SU-DHL-6 (cell line): ENCODE measurements at regions not wholly inside any gene's neighbourhood (a gene's known extent, or its start where the extent isn't known, plus 50 kb on each side); places are given as distances from the start of the nearest gene placed in this dataset.

ENCODE experiments used
- H2AFZ ChIP-seq: fragments of 200-600 bp; sonication (generic); 2 replicates; pipeline ENCODE4 v1.6.1; 2014; ENCODE audit warnings: low read depth, mild to moderate bottlenecking, moderate library complexity, mixed read lengths, antibody characterized with exemption, low read length; ENCODE audit not compliant: severe bottlenecking
- H3F3A ChIP-seq: fragments of 200-600 bp; shearing (Covaris generic); 2 replicates; pipeline ENCODE4 v1.6.0; 2016; ENCODE audit warnings: antibody characterized with exemption, mild to moderate bottlenecking; ENCODE audit not compliant: insufficient read depth
- H3K27ac ChIP-seq: fragments of 200-600 bp; sonication (generic); 2 replicates; pipeline ENCODE4 v1.5.1; 2016; ENCODE audit warnings: low read depth, mild to moderate bottlenecking, low read length, moderate library complexity, mixed read lengths
- H3K27me3 ChIP-seq: fragments of 200-600 bp; sonication (generic), shearing (Covaris generic); 2 replicates; pipeline ENCODE4 v1.6.0; 2014; ENCODE audit warnings: mild to moderate bottlenecking, low read length
- H3K36me3 ChIP-seq: fragments of 200-600 bp; sonication (generic); 2 replicates; pipeline ENCODE4 v1.6.1; 2014; ENCODE audit warnings: mild to moderate bottlenecking, low read length, mixed read lengths
- H3K4me2 ChIP-seq: fragments of 300-600, 200-600 bp; shearing (Covaris generic), sonication (generic); 2 replicates; pipeline ENCODE4 v1.6.0; 2014; ENCODE audit warnings: low read length, low read depth, mild to moderate bottlenecking; ENCODE audit not compliant: poor library complexity, severe bottlenecking
- H3K4me3 ChIP-seq: fragments of 200-600 bp; sonication (generic); 2 replicates; pipeline ENCODE4 v1.5.1; 2014; ENCODE audit warnings: antibody characterized with exemption, low read length, mild to moderate bottlenecking, mixed read lengths; ENCODE audit not compliant: insufficient read depth, poor library complexity, severe bottlenecking
- H3K79me2 ChIP-seq: fragments of 200-600 bp; sonication (generic); 2 replicates; pipeline ENCODE4 v1.6.1; 2014; ENCODE audit warnings: mild to moderate bottlenecking, low read length, moderate library complexity; ENCODE audit not compliant: insufficient read depth
- H3K9ac ChIP-seq: fragments of 200-600 bp; sonication (generic); 2 replicates; pipeline ENCODE4 v1.7.0; 2014; ENCODE audit warnings: mild to moderate bottlenecking, low read length
- H3K9me2 ChIP-seq: fragments of 200-600 bp; sonication (generic); replicated peaks from 2 replicates; pipeline ENCODE4 v1.6.1; 2014; ENCODE audit warnings: low read length; ENCODE audit not compliant: insufficient read depth
- H3K9me3 ChIP-seq: fragments of 200-600 bp; sonication (generic); 2 replicates; pipeline ENCODE4 v1.6.1; 2014; ENCODE audit warnings: low read length, mixed read lengths; ENCODE audit not compliant: insufficient read depth
- H4K20me1 ChIP-seq: fragments of 200-600 bp; sonication (generic); 2 replicates; pipeline ENCODE4 v1.6.1; 2014; ENCODE audit warnings: low read depth, mild to moderate bottlenecking, antibody characterized with exemption, low read length, moderate library complexity, mixed read lengths
- EZH2phosphoT487 ChIP-seq: fragments of 200-600 bp; sonication (generic), shearing (Covaris generic); conservative IDR thresholded peaks from 2 replicates; pipeline ENCODE4 v1.6.1; 2018; ENCODE audit warnings: mild to moderate bottlenecking, antibody characterized with exemption, low read length, moderate library complexity, mixed read lengths
- TF ChIP-seq, protein P1 (sequence below): fragments of 200-600 bp; sonication (generic); IDR thresholded peaks from one replicate; pipeline ENCODE4 v1.5.1; 2017; ENCODE audit warnings: antibody characterized with exemption, mild to moderate bottlenecking, low read length, moderate library complexity; ENCODE audit not compliant: insufficient read depth, poor library complexity, severe bottlenecking

DNA sequence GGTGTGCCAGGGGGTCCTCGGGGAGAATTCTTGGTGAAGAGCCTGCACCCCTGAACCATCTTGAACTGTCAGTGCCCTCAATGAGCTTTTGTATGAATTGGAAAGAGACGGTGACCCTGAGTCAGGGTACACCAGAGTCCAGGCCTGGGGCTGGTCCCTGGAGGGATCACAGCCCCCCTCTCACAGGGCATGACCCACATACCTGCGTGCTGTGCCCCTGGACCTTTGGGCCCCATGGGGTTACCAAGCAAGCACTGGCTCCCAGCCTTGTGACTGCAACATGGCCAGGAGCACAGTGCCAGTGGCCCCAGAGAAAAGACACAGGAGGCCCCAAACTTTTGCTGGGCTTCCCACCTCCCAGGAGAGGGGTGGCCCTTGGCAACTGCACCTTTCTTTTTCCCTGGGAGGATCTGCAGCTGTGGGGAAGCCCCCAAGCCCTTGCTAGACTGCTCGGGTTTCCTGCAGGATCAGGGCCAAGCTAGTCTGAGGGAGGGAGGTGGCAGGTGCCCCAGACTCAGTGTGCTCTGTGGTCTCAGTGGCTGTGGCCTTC is 153.5 kb downstream of the ZNF248 start:
- no peak for TF ChIP-seq EZH2phosphoT487
- TF ChIP-seq, protein P1, sequence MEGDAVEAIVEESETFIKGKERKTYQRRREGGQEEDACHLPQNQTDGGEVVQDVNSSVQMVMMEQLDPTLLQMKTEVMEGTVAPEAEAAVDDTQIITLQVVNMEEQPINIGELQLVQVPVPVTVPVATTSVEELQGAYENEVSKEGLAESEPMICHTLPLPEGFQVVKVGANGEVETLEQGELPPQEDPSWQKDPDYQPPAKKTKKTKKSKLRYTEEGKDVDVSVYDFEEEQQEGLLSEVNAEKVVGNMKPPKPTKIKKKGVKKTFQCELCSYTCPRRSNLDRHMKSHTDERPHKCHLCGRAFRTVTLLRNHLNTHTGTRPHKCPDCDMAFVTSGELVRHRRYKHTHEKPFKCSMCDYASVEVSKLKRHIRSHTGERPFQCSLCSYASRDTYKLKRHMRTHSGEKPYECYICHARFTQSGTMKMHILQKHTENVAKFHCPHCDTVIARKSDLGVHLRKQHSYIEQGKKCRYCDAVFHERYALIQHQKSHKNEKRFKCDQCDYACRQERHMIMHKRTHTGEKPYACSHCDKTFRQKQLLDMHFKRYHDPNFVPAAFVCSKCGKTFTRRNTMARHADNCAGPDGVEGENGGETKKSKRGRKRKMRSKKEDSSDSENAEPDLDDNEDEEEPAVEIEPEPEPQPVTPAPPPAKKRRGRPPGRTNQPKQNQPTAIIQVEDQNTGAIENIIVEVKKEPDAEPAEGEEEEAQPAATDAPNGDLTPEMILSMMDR, result no peak
- H3K36me3 ChIP-seq, result no peaks in the 10 kb centered on the region
- no peak overlapping the region for H3K9ac ChIP-seq
- no peak overlapping the region for H3K4me3 ChIP-seq
- no peaks in the 10 kb centered on the region for H3K9me2 ChIP-seq
- no peak overlapping the region for H3K4me2 ChIP-seq
- no peak overlapping the region for H3K27ac ChIP-seq
- no peaks in the 10 kb centered on the region for H4K20me1 ChIP-seq
- H3K9me3 ChIP-seq, result no peaks in the 10 kb centered on the region
- H3F3A ChIP-seq, result no peaks in the 10 kb centered on the region
- no peaks in the 10 kb centered on the region for H3K27me3 ChIP-seq
- H2AFZ ChIP-seq, result no peak overlapping the region
- H3K79me2 ChIP-seq, result no peaks in the 10 kb centered on the region

DNA sequence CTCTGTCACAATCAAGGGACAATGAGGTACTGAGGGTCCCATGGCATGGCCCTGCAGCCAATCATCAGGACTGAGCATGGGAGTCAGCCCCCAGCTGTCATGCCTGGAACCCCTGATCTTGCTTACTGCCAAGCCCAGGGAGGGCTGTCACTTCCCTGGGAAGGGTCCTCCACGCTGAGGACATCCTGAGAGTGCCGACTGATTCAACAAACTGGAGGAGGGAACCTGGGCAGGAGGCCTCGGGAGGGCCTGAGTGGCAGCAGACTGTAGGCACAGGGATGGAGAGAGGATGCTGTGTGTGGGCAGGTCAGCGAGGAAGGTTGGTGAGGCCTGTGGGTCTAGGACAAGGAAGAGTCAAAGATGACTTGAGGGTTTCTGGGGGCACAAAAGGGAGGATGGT is 154.3 kb downstream of the ZNF248 start:
- TF ChIP-seq EZH2phosphoT487, result no peak
- TF ChIP-seq, protein P1, result no peak
- H3F3A ChIP-seq, result no peaks in the 10 kb centered on the region
- no peak overlapping the region for H2AFZ ChIP-seq
- H3K4me3 ChIP-seq, result no peak overlapping the region
- H3K79me2 ChIP-seq, result no peaks in the 10 kb centered on the region
- no peaks in the 10 kb centered on the region for H3K36me3 ChIP-seq
- H3K9me3 ChIP-seq, result no peaks in the 10 kb centered on the region
- H4K20me1 ChIP-seq, result no peaks in the 10 kb centered on the region
- H3K27ac ChIP-seq, result no peak overlapping the region
- H3K4me2 ChIP-seq, result no peak overlapping the region
- H3K27me3 ChIP-seq, result no peaks in the 10 kb centered on the region
- H3K9me2 ChIP-seq, result no peaks in the 10 kb centered on the region
- no peak overlapping the region for H3K9ac ChIP-seq

DNA sequence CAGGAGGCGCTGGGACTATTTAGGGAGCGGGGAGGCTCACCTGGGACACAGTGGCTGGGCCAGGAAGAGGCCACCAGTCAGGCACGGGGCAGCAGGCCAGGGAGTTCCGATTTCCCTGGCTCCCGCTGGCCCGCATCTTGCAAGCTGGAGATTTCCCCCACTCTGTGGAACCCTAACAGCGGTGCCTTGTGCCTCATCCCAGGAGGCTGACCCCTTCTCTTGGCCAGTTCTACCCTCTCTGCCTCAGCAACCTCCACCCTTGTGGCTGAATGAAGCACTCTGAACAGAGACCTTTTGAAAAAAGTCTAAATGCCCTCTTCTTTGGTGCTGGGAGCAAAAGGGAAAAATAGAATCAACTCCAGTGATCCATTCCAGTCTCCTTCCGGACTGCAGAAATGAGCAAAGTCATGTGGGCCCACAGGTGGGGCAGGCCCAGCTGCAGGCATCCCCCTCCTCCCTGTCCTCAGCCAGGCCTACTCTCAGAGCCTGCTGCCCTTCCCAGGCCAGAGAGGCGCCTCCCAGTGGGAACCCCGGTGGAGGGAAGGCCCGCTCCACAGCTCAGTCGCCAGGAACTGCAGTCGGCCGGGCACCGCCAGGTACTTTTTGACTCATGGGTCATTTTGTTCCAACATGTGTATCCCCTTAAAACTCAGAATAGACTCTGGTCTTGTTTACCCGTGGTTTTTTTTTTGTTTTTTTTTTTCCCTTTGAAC is 155.5 kb downstream of the ZNF248 start:
- Histone ChIP-seq H3K4me2 (no peak overlapping the region), H4K20me1 (no peaks in the 10 kb centered on the region), H3K27me3 (no peaks in the 10 kb centered on the region), H3K9ac (no peak overlapping the region), H3K9me3 (no peaks in the 10 kb centered on the region), H3K9me2 (no peaks in the 10 kb centered on the region), H3F3A (no peaks in the 10 kb centered on the region), H2AFZ (no peak overlapping the region), H3K27ac (no peak overlapping the region), H3K36me3 (no peaks in the 10 kb centered on the region), H3K79me2 (no peaks in the 10 kb centered on the region), H3K4me3 (no peak overlapping the region)
- TF ChIP-seq, protein P1, result no peak
- TF ChIP-seq EZH2phosphoT487, result no peak
